Spleen (tissue), 11 donors: ENCODE measurements at regions not wholly inside any gene's neighbourhood (a gene's known extent, or its start where the extent isn't known, plus 50 kb on each side); places are given as distances from the start of the nearest gene placed in this dataset.

Experiments
- DNase-seq: peaks from one replicate; pipeline ENCODE4 v3.0.0-alpha.2; 2020
- H3K27ac ChIP-seq, 8 donors: fragments of 200-600 bp; sonication (generic) in 7 of 8; 1 replicate in 4 of 8; 2 replicates in 4 of 8; pipeline versions ENCODE4 v1.5.0 to v1.8.0; 2016 to 2021; ENCODE audit warnings: inconsistent platforms in 4 of 8, mild to moderate bottlenecking in 4 of 8, moderate library complexity in 1 of 8
- H3K27me3 ChIP-seq, 7 donors: fragments of 200-600 bp; sonication (generic) in 6 of 7; replicated peaks in 1 of 7; 1 replicate in 4 of 7; 2 replicates in 3 of 7; pipeline versions ENCODE4 v1.5.0 to v1.8.0; 2016 to 2021; ENCODE audit warnings: inconsistent platforms in 3 of 7, mild to moderate bottlenecking in 1 of 7
- H3K36me3 ChIP-seq, 6 donors: fragments of 200-600 bp; sonication (generic) in 5 of 6; 1 replicate in 4 of 6; 2 replicates in 2 of 6; pipeline versions ENCODE4 v1.5.0 to v1.8.0; 2016 to 2021; ENCODE audit warnings: inconsistent platforms in 2 of 6
- H3K4me1 ChIP-seq, 6 donors: fragments of 200-600 bp; sonication (generic) in 5 of 6; 1 replicate in 3 of 6; 2 replicates in 3 of 6; pipeline versions ENCODE4 v1.5.0 to v1.8.0; 2016 to 2021; ENCODE audit warnings: inconsistent platforms in 3 of 6
- H3K4me3 ChIP-seq, 8 donors: fragments of 200-600 bp; sonication (generic) in 7 of 8; 1 replicate in 4 of 8; 2 replicates in 4 of 8; pipeline versions ENCODE4 v1.5.0 to v1.8.0; 2016 to 2021; ENCODE audit warnings: inconsistent platforms in 4 of 8, mild to moderate bottlenecking in 4 of 8, moderate library complexity in 2 of 8
- H3K9me3 ChIP-seq, 8 donors: fragments of 200-600 bp; sonication (generic) in 7 of 8; 1 replicate in 4 of 8; 2 replicates in 4 of 8; pipeline versions ENCODE4 v1.5.0 to v1.8.0; 2016 to 2021; ENCODE audit warnings: inconsistent platforms in 4 of 8
- POLR2A ChIP-seq, 3 donors: fragments of 450-650 bp; IDR thresholded peaks; one replicate each; pipeline ENCODE4 v1.5.1; 2017; ENCODE audit warnings: antibody characterized with exemption in 3 of 3, mild to moderate bottlenecking in 1 of 3
- POLR2AphosphoS5 ChIP-seq, 3 donors: sonication (generic); formaldehyde crosslinking; IDR thresholded peaks; one replicate each; pipeline ENCODE4 v1.5.1; 2017; ENCODE audit warnings: antibody characterized with exemption in 3 of 3
- WGBS, 5 donors: extraction: QIAGEN DNeasy Blood & Tissue Kit in 3 of 5; methylation state at CpG; one replicate each; pipeline versions ENCODE4 v1.1.5 to v1.1.7; 2013 to 2018; 5-methylcytosine and 5-hydroxymethylcytosine counted together
- intact Hi-C: fragments of 100-400 bp; cut with DNase I; formaldehyde crosslinking; loops from one replicate; pipeline ENCODE4 v1.15.0; 2023; ENCODE audit warnings: low total_unique reads
- TF ChIP-seq, protein P1 (sequence below), 11 experiments: fragments of 200-600 bp in 7 of 11; fragments of 450-650 bp in 4 of 11; sonication (generic) in 4 of 11; IDR thresholded peaks in 8 of 11; conservative IDR thresholded peaks in 3 of 11; 1 replicate in 7 of 11; 2 replicates in 4 of 11; pipeline versions ENCODE4 v1.4.0 to v1.8.0; 2016 to 2021; ENCODE audit warnings: antibody characterized with exemption in 11 of 11, inconsistent platforms in 4 of 11, mild to moderate bottlenecking in 1 of 11
- donor health status: healthy with polysubstance abuse.
- donor health status: DM: no; HTN: no; CAD: no; lungs with moderate emphysema.
- donor health status: DM: no; HTN: no; CAD: no.
- donor health status: Bipolar disorder and iron deficiency.
- donor health status: healthy.
- donor health status: DM: no; HTN: no; CAD: no.
- donor health status: DM: yes; HTN: yes; CAD: no.

DNA sequence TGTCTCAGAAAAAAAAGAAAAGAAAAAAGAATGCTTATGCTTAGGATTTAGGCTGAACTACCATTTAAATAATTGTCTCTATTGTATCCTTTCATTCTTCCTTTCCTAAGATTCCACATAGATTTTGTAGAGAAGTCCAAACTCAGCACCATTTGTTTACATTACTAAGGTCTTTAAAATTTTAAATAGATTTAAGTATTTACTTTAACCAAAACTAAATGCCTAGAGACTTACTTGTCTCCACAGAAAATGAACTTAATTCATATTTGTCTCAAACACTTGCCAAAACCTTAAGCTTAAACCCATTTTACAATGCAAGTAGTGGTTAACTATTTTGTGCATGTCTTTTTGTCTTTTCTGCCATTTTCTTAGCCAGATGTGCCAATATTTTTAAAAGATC, 54.1 kb upstream of the ABI1 start:
- no peak overlapping the region for H3K27ac ChIP-seq
- no peaks in the 10 kb centered on the region for H3K9me3 ChIP-seq
- no peak for DNase-seq
- H3K4me1 ChIP-seq, result peaks cover 0 to 8% (median 0%) of the 10 kb centered on the region in 6 donors
- H3K27me3 ChIP-seq, result no peaks in the 10 kb centered on the region
- no peaks in the 10 kb centered on the region for H3K36me3 ChIP-seq
- no peak overlapping the region for H3K4me3 ChIP-seq
- intact Hi-C loops, result no loop called here
- TF ChIP-seq, protein P1, sequence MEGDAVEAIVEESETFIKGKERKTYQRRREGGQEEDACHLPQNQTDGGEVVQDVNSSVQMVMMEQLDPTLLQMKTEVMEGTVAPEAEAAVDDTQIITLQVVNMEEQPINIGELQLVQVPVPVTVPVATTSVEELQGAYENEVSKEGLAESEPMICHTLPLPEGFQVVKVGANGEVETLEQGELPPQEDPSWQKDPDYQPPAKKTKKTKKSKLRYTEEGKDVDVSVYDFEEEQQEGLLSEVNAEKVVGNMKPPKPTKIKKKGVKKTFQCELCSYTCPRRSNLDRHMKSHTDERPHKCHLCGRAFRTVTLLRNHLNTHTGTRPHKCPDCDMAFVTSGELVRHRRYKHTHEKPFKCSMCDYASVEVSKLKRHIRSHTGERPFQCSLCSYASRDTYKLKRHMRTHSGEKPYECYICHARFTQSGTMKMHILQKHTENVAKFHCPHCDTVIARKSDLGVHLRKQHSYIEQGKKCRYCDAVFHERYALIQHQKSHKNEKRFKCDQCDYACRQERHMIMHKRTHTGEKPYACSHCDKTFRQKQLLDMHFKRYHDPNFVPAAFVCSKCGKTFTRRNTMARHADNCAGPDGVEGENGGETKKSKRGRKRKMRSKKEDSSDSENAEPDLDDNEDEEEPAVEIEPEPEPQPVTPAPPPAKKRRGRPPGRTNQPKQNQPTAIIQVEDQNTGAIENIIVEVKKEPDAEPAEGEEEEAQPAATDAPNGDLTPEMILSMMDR (IDR thresholded peaks at IDR 0.05 in 8 of 11, conservative IDR thresholded peaks at IDR 0.05 in 3 of 11), result no peak
- no peak for TF ChIP-seq POLR2A (IDR thresholded peaks at IDR 0.05)
- no peak for TF ChIP-seq POLR2AphosphoS5 (IDR thresholded peaks at IDR 0.05)

DNA sequence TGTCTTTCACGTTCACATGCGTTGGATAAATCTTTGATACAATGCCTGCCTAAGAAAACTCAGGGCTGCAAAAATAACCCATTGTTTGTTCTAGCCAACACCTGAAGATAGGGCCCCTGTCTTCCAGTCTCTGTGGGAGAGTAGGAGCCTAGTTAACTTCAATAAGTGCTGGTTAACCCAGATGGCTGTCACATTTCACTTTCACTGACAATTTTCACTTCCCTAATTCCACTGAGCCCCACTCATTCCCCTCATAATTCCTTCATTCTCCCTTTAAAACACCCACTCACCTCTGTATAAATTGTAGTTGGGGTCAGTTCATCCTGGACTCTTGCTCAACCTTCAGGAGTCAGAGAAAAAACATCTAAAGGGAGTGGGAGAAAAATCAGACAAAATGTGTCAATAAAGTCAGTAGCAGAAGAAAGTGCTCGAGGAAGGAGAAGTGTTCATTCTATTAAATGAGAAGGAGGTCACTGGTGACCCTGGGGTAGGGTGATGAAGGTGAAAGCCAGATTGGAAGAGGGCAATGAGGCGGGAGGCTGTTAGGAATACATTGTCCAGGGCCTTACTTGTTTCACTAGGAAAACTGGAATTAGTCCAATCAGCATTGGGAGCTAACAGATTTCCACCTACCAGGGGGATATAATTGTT, 51.2 kb upstream of the ABI1 start:
- H3K4me1 ChIP-seq, result peaks cover 0 to 8% (median 0%) of the 10 kb centered on the region in 6 donors
- no peak overlapping the region for H3K27ac ChIP-seq
- DNase-seq, result no peak
- no peaks in the 10 kb centered on the region for H3K27me3 ChIP-seq
- no peaks in the 10 kb centered on the region for H3K36me3 ChIP-seq
- 71 to 84% (median 77%) methylated on average over 4 of the region's 4 CpGs for WGBS, 5 donors
- no peak overlapping the region for H3K4me3 ChIP-seq
- intact Hi-C loops, result no loop called here
- TF ChIP-seq, protein P1 (IDR thresholded peaks at IDR 0.05 in 8 of 11, conservative IDR thresholded peaks at IDR 0.05 in 3 of 11), result no peak
- no peak for TF ChIP-seq POLR2AphosphoS5 (IDR thresholded peaks at IDR 0.05)
- no peak for TF ChIP-seq POLR2A (IDR thresholded peaks at IDR 0.05)
- H3K9me3 ChIP-seq, result no peaks in the 10 kb centered on the region
